Mesenchymal stem cell (in vitro differentiated cells and primary cell): ENCODE measurements at regions not wholly inside any gene's neighbourhood (a gene's known extent, or its start where the extent isn't known, plus 50 kb on each side); places are given as distances from the start of the nearest gene placed in this dataset.
"Not testable (repeated sequence)": the region's sequence is repeated elsewhere in the genome, so short reads cannot be mapped to it uniquely, and the experiment has no call there.

ENCODE experiments used
- DNase-seq: peaks from one replicate; pipeline ENCODE4 v3.0.0-alpha.2; 2013
- H2AFZ ChIP-seq: one replicate; pipeline ENCODE4 v1.6.1; 2013; ENCODE audit warnings: low read depth, mild to moderate bottlenecking, control low read depth, inconsistent platforms, low read length, moderate library complexity
- H2AK5ac ChIP-seq: 2 replicates; pipeline ENCODE4 v1.6.1; 2013; ENCODE audit warnings: low read length, moderate library complexity, mild to moderate bottlenecking, inconsistent platforms; ENCODE audit not compliant: severe bottlenecking
- H2BK120ac ChIP-seq: one replicate; pipeline ENCODE4 v1.6.1; 2013; ENCODE audit warnings: low read depth, mild to moderate bottlenecking, inconsistent platforms, low read length, moderate library complexity
- H2BK12ac ChIP-seq, 2 experiments: one replicate each; pipeline ENCODE4 v1.6.1; 2013; ENCODE audit warnings: inconsistent platforms in 2 of 2, low read length in 2 of 2, mild to moderate bottlenecking in 2 of 2, moderate library complexity in 2 of 2, control low read depth in 1 of 2
- H2BK15ac ChIP-seq: one replicate; pipeline ENCODE4 v1.6.1; 2013; ENCODE audit warnings: mild to moderate bottlenecking, low read depth, inconsistent platforms; ENCODE audit not compliant: poor library complexity, severe bottlenecking
- H2BK5ac ChIP-seq: 2 replicates; pipeline ENCODE4 v1.6.1; 2013; ENCODE audit warnings: low read depth, mild to moderate bottlenecking, low read length, control low read depth, inconsistent platforms; ENCODE audit not compliant: poor library complexity, severe bottlenecking
- H3K14ac ChIP-seq, 2 experiments: one replicate each; pipeline ENCODE4 v1.6.1; 2013; ENCODE audit warnings: inconsistent platforms in 2 of 2, low read length in 2 of 2, control low read depth in 1 of 2, mild to moderate bottlenecking in 1 of 2, moderate library complexity in 1 of 2
- H3K18ac ChIP-seq, 2 experiments: one replicate each; pipeline ENCODE4 v1.6.1; 2013; ENCODE audit warnings: inconsistent platforms in 2 of 2, low read length in 2 of 2, control low read depth in 1 of 2, low read depth in 1 of 2, mild to moderate bottlenecking in 1 of 2
- H3K23ac ChIP-seq, 2 experiments: one replicate each; pipeline ENCODE4 v1.6.1; 2013; ENCODE audit warnings: inconsistent platforms in 2 of 2, low read length in 2 of 2, mild to moderate bottlenecking in 2 of 2, moderate library complexity in 2 of 2, control low read depth in 1 of 2
- H3K27ac ChIP-seq: 2 replicates; pipeline ENCODE4 v1.5.1; 2013; ENCODE audit warnings: mild to moderate bottlenecking, moderate library complexity, low read length, control low read depth, inconsistent platforms; ENCODE audit not compliant: poor library complexity, severe bottlenecking
- H3K27me3 ChIP-seq, 2 experiments: 2 replicates each; pipeline versions ENCODE4 v1.6.1 to v1.7.0; 2013; ENCODE audit warnings: low read length in 2 of 2, mild to moderate bottlenecking in 2 of 2, moderate library complexity in 2 of 2, control low read depth in 1 of 2, inconsistent platforms in 1 of 2; ENCODE audit not compliant: control insufficient read depth in 1 of 2, insufficient read depth in 1 of 2
- H3K36me3 ChIP-seq, 2 experiments: 2 replicates each; pipeline versions ENCODE4 v1.6.1 to v1.7.0; 2013; ENCODE audit warnings: low read length in 2 of 2, control low read depth in 1 of 2, inconsistent platforms in 1 of 2, low read depth in 1 of 2, mild to moderate bottlenecking in 1 of 2; ENCODE audit not compliant: insufficient read depth in 2 of 2, control insufficient read depth in 1 of 2
- H3K4ac ChIP-seq, 2 experiments: one replicate each; pipeline ENCODE4 v1.6.1; 2013; ENCODE audit warnings: inconsistent platforms in 2 of 2, low read length in 2 of 2, mild to moderate bottlenecking in 2 of 2, moderate library complexity in 2 of 2, control low read depth in 1 of 2, low read depth in 1 of 2
- H3K4me1 ChIP-seq: 2 replicates; pipeline ENCODE4 v1.6.1; 2013; ENCODE audit warnings: low read depth, low read length, control low read depth; ENCODE audit not compliant: control insufficient read depth, insufficient read depth
- H3K4me2 ChIP-seq: 2 replicates; pipeline ENCODE4 v1.6.1; 2013; ENCODE audit warnings: low read length, mild to moderate bottlenecking, inconsistent platforms; ENCODE audit not compliant: poor library complexity, severe bottlenecking
- H3K4me3 ChIP-seq, 2 experiments: 2 replicates each; pipeline versions ENCODE4 v1.5.1 to v1.7.0; 2013; ENCODE audit warnings: low read length in 2 of 2, mild to moderate bottlenecking in 2 of 2, control low read depth in 1 of 2, low read depth in 1 of 2; ENCODE audit not compliant: insufficient read depth in 1 of 2
- H3K79me1 ChIP-seq: replicated peaks from 2 replicates; pipeline ENCODE4 v1.6.1; 2013; ENCODE audit warnings: mild to moderate bottlenecking, control low read depth, low read length, inconsistent platforms; ENCODE audit not compliant: poor library complexity, severe bottlenecking
- H3K9ac ChIP-seq: 2 replicates; pipeline ENCODE4 v1.7.0; 2013; ENCODE audit warnings: mild to moderate bottlenecking, low read length, moderate library complexity
- H3K9me3 ChIP-seq: 2 replicates; pipeline ENCODE4 v1.7.0; 2013; ENCODE audit warnings: mild to moderate bottlenecking, low read length; ENCODE audit not compliant: control insufficient read depth
- H4K8ac ChIP-seq: one replicate; pipeline ENCODE4 v1.6.1; 2013; ENCODE audit warnings: inconsistent platforms, mild to moderate bottlenecking, low read length, moderate library complexity
- H4K91ac ChIP-seq: one replicate; pipeline ENCODE4 v1.6.1; 2013; ENCODE audit warnings: mild to moderate bottlenecking, low read length, inconsistent platforms
- WGBS: methylation state at CpG from one replicate; pipeline ENCODE4 v1.1.7; 2013; ENCODE audit warnings: mixed read lengths; 5-methylcytosine and 5-hydroxymethylcytosine counted together

DNA sequence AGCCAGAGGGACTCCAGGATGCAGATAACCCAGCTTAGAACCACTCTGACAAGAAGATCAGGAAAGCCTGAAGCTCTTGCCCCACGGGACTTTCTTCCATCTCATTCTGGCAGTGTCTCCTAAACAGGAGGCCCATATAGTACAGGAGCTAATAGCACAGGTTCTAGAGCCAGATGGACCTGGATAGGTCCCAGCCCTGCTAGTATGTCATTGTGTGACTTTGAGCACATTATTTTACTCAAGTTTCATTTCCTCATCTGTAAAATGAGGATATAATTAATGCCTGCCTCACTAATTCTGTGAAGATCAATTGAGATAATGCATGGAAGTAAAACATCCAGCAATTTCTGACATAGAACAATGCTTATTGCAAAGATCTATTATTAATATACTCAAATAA lies 66.5 kb upstream of the GZMB start:
- Histone ChIP-seq H3K36me3 (no peaks in the 10 kb centered on the region), H2BK5ac (no peak overlapping the region), H3K27me3 (no peaks in the 10 kb centered on the region), H3K9ac (no peak overlapping the region), H3K4me3 (no peak overlapping the region), H2BK12ac (no peak overlapping the region), H2BK120ac (no peak overlapping the region), H4K91ac (no peak overlapping the region), H4K8ac (no peak overlapping the region), H3K4me1 (peaks cover 2% of the 10 kb centered on the region), H2BK15ac (no peak overlapping the region), H3K9me3 (no peaks in the 10 kb centered on the region), H2AK5ac (no peak overlapping the region), H3K79me1 (no peaks in the 10 kb centered on the region), H3K4ac (no peak overlapping the region), H3K18ac (no peak overlapping the region), H3K23ac (no peak overlapping the region), H3K4me2 (no peak overlapping the region), H3K14ac (no peak overlapping the region), H3K27ac (no peak overlapping the region), H2AFZ (no peak overlapping the region)
- DNase-seq = no peak
- no CpG with 5 or more reads among the region's 1 CpG for WGBS

- no peak for DNase-seq
- Histone ChIP-seq H2BK12ac (no peak overlapping the region), H2BK15ac (no peak overlapping the region), H2BK5ac (no peak overlapping the region), H4K8ac (no peak overlapping the region), H2AK5ac (no peak overlapping the region), H3K27ac (no peak overlapping the region), H4K91ac (no peak overlapping the region), H3K4ac (no peak overlapping the region), H3K79me1 (no peaks in the 10 kb centered on the region), H3K36me3 (no peaks in the 10 kb centered on the region), H3K14ac (no peak overlapping the region), H3K27me3 (no peaks in the 10 kb centered on the region), H3K23ac (no peak overlapping the region), H3K4me2 (no peak overlapping the region), H2AFZ (no peak overlapping the region), H3K4me3 (no peak overlapping the region), H3K9ac (no peak overlapping the region), H3K4me1 (peaks cover 2% of the 10 kb centered on the region), H3K9me3 (no peaks in the 10 kb centered on the region), H2BK120ac (no peak overlapping the region), H3K18ac (no peak overlapping the region)
These were observed 65.1 kb upstream of the GZMB start for GRCh38 chr14:24699052-24699451.

GRCh38 chr14:24696280-24696920 lies 62.4 kb upstream of the GZMB start:
- H2BK12ac ChIP-seq, H2BK15ac ChIP-seq: not testable (repeated sequence)
- 76% methylated on average over 1 of the region's 1 CpG for whole genome bisulfite sequencing

GRCh38 chr14:24695265-24696241 lies 61.6 kb upstream of the GZMB start:
- WGBS = 55% methylated on average over 8 of the region's 8 CpGs
- Histone ChIP-seq H3K14ac (no peak overlapping the region), H3K4ac (no peak overlapping the region), H2BK15ac (no peak overlapping the region), H2AFZ (no peak overlapping the region), H3K27ac (no peak overlapping the region), H3K9ac (no peak overlapping the region), H2AK5ac (no peak overlapping the region), H3K18ac (no peak overlapping the region), H2BK12ac (no peak overlapping the region), H3K4me3 (no peak overlapping the region), H3K9me3 (no peaks in the 10 kb centered on the region), H3K23ac (no peak overlapping the region), H3K27me3 (peaks cover 0 to 7% of the 10 kb centered on the region in 2 experiments), H3K79me1 (no peaks in the 10 kb centered on the region), H3K36me3 (no peaks in the 10 kb centered on the region), H4K8ac (no peak overlapping the region), H2BK5ac (no peak overlapping the region), H3K4me2 (no peak overlapping the region), H2BK120ac (no peak overlapping the region), H4K91ac (no peak overlapping the region), H3K4me1 (peaks cover 2% of the 10 kb centered on the region)
- no peak for DNase-seq

More at GRCh38 chr14:24696280-24696920, 62.4 kb upstream of the GZMB start:
- H2BK5ac ChIP-seq, H4K8ac ChIP-seq, H2BK120ac ChIP-seq, H4K91ac ChIP-seq, H3K27ac ChIP-seq, H3K18ac ChIP-seq, H3K4me1 ChIP-seq, H3K23ac ChIP-seq, H2AFZ ChIP-seq, DNase-seq, H3K9ac ChIP-seq, H3K9me3 ChIP-seq, H3K4ac ChIP-seq, H2AK5ac ChIP-seq, H3K14ac ChIP-seq, H3K36me3 ChIP-seq, H3K4me3 ChIP-seq, H3K4me2 ChIP-seq, H3K27me3 ChIP-seq, H3K79me1 ChIP-seq: not testable (repeated sequence)
